ENCODE measurements at regions not wholly inside any gene's neighbourhood (a gene's known extent, or its start where the extent isn't known, plus 50 kb on each side); places are given as distances from the start of the nearest gene placed in this dataset.

DNA sequence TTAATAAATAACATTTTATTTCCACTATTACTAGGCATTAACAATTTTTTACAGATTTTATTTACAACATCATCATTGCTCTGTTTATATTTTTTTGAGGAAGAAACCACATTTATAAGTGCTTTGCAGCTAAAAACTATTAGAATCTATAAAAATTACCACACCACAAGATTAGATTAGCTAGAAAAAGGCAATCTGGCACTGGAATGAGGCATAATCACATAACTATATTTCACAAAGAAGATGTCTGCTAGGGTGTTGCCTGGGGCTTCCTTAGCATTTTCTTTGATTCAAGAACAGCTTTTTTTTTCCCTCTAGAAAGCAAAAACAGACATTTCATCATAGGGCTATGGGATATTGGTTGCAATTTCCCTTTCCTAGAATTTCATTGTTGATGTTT is 2169.2 kb downstream of the MRPL39 start (continued):
- TF ChIP-seq, protein P1, sequence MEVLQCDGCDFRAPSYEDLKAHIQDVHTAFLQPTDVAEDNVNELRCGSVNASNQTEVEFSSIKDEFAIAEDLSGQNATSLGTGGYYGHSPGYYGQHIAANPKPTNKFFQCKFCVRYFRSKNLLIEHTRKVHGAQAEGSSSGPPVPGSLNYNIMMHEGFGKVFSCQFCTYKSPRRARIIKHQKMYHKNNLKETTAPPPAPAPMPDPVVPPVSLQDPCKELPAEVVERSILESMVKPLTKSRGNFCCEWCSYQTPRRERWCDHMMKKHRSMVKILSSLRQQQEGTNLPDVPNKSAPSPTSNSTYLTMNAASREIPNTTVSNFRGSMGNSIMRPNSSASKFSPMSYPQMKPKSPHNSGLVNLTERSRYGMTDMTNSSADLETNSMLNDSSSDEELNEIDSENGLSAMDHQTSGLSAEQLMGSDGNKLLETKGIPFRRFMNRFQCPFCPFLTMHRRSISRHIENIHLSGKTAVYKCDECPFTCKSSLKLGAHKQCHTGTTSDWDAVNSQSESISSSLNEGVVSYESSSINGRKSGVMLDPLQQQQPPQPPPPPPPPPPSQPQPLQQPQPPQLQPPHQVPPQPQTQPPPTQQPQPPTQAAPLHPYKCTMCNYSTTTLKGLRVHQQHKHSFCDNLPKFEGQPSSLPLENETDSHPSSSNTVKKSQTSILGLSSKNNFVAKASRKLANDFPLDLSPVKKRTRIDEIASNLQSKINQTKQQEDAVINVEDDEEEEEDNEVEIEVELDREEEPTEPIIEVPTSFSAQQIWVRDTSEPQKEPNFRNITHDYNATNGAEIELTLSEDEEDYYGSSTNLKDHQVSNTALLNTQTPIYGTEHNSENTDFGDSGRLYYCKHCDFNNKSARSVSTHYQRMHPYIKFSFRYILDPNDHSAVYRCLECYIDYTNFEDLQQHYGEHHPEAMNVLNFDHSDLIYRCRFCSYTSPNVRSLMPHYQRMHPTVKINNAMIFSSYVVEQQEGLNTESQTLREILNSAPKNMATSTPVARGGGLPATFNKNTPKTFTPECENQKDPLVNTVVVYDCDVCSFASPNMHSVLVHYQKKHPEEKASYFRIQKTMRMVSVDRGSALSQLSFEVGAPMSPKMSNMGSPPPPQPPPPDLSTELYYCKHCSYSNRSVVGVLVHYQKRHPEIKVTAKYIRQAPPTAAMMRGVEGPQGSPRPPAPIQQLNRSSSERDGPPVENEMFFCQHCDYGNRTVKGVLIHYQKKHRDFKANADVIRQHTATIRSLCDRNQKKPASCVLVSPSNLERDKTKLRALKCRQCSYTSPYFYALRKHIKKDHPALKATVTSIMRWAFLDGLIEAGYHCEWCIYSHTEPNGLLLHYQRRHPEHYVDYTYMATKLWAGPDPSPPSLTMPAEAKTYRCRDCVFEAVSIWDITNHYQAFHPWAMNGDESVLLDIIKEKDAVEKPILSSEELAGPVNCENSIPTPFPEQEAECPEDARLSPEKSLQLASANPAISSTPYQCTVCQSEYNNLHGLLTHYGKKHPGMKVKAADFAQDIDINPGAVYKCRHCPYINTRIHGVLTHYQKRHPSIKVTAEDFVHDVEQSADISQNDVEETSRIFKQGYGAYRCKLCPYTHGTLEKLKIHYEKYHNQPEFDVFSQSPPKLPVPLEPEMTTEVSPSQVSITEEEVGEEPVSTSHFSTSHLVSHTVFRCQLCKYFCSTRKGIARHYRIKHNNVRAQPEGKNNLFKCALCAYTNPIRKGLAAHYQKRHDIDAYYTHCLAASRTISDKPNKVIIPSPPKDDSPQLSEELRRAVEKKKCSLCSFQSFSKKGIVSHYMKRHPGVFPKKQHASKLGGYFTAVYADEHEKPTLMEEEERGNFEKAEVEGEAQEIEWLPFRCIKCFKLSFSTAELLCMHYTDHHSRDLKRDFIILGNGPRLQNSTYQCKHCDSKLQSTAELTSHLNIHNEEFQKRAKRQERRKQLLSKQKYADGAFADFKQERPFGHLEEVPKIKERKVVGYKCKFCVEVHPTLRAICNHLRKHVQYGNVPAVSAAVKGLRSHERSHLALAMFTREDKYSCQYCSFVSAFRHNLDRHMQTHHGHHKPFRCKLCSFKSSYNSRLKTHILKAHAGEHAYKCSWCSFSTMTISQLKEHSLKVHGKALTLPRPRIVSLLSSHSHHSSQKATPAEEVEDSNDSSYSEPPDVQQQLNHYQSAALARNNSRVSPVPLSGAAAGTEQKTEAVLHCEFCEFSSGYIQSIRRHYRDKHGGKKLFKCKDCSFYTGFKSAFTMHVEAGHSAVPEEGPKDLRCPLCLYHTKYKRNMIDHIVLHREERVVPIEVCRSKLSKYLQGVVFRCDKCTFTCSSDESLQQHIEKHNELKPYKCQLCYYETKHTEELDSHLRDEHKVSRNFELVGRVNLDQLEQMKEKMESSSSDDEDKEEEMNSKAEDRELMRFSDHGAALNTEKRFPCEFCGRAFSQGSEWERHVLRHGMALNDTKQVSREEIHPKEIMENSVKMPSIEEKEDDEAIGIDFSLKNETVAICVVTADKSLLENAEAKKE (CRISPR knock-in tag; IDR thresholded peaks at IDR 0.05), result no peak
- TF ChIP-seq EZH2phosphoT487 (IDR thresholded peaks at IDR 0.05; ENCODE audit: unreplicated experiment) (no peak), CREB1 (CRISPR knock-in tag; IDR thresholded peaks at IDR 0.05; ENCODE audit: low read depth) (no peak), EZH2 (IDR thresholded peaks at IDR 0.05; ENCODE audit: low read depth, unreplicated experiment) (no peak)
- TF ChIP-seq, protein P2, sequence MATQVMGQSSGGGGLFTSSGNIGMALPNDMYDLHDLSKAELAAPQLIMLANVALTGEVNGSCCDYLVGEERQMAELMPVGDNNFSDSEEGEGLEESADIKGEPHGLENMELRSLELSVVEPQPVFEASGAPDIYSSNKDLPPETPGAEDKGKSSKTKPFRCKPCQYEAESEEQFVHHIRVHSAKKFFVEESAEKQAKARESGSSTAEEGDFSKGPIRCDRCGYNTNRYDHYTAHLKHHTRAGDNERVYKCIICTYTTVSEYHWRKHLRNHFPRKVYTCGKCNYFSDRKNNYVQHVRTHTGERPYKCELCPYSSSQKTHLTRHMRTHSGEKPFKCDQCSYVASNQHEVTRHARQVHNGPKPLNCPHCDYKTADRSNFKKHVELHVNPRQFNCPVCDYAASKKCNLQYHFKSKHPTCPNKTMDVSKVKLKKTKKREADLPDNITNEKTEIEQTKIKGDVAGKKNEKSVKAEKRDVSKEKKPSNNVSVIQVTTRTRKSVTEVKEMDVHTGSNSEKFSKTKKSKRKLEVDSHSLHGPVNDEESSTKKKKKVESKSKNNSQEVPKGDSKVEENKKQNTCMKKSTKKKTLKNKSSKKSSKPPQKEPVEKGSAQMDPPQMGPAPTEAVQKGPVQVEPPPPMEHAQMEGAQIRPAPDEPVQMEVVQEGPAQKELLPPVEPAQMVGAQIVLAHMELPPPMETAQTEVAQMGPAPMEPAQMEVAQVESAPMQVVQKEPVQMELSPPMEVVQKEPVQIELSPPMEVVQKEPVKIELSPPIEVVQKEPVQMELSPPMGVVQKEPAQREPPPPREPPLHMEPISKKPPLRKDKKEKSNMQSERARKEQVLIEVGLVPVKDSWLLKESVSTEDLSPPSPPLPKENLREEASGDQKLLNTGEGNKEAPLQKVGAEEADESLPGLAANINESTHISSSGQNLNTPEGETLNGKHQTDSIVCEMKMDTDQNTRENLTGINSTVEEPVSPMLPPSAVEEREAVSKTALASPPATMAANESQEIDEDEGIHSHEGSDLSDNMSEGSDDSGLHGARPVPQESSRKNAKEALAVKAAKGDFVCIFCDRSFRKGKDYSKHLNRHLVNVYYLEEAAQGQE (IDR thresholded peaks at IDR 0.05; ENCODE audit: unreplicated experiment), result no peak
- TF ChIP-seq, protein P3, sequence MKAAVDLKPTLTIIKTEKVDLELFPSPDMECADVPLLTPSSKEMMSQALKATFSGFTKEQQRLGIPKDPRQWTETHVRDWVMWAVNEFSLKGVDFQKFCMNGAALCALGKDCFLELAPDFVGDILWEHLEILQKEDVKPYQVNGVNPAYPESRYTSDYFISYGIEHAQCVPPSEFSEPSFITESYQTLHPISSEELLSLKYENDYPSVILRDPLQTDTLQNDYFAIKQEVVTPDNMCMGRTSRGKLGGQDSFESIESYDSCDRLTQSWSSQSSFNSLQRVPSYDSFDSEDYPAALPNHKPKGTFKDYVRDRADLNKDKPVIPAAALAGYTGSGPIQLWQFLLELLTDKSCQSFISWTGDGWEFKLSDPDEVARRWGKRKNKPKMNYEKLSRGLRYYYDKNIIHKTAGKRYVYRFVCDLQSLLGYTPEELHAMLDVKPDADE (IDR thresholded peaks at IDR 0.05), result no peak

Data from GM23338 (cell line).